ENCODE measurements at regions not wholly inside any gene's neighbourhood (a gene's known extent, or its start where the extent isn't known, plus 50 kb on each side); places are given as distances from the start of the nearest gene placed in this dataset.
A peak's percentile ranks its signal among the peaks of the same experiment; 100 is the strongest.

DNA sequence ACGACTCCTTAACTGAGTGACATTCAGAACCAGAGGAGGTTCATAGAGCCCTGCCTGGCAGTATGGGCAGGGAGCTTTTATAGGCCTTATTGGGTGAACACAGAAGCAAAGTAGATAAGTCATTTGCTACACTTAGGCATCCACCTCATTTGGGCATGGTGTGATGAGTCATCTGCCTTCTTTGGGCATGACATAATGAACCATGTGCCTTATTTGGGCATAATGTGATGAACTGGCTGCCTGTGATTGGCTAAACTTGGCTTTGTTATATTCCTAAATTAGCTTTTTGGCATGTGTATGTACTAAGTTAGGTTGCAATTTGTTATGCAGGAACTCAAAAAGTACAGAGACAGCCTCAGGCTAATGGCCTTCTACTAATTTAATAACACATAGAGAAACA is 2210.2 kb upstream of the PCDH20 start:
- H3K4me3 Mint-ChIP-seq = no peak overlapping the region
- H3K4me1 Mint-ChIP-seq = no peaks in the 10 kb centered on the region
- no peak overlapping the region for H3K27ac Mint-ChIP-seq
- H3K36me3 Mint-ChIP-seq = no peaks in the 10 kb centered on the region
- CTCF ChIA-PET = no interaction called here
- TF ChIP-seq ZNF671 (CRISPR knock-in tag; IDR thresholded peaks at IDR 0.05) = no peak
- no peak for TF ChIP-seq RELA (CRISPR knock-in tag; IDR thresholded peaks at IDR 0.05; ENCODE audit: borderline replicate concordance)
- TF ChIP-seq SMAD3 (CRISPR knock-in tag; IDR thresholded peaks at IDR 0.05; ENCODE audit: borderline replicate concordance) = no peak
- TF ChIP-seq ATF1 (CRISPR knock-in tag; IDR thresholded peaks at IDR 0.05) = no peak
- TF ChIP-seq CREB1 (CRISPR knock-in tag; IDR thresholded peaks at IDR 0.05) = no peak
- no peak for TF ChIP-seq TCF7 (CRISPR knock-in tag; IDR thresholded peaks at IDR 0.05; ENCODE audit: low read depth)
- TF ChIP-seq, protein P1, sequence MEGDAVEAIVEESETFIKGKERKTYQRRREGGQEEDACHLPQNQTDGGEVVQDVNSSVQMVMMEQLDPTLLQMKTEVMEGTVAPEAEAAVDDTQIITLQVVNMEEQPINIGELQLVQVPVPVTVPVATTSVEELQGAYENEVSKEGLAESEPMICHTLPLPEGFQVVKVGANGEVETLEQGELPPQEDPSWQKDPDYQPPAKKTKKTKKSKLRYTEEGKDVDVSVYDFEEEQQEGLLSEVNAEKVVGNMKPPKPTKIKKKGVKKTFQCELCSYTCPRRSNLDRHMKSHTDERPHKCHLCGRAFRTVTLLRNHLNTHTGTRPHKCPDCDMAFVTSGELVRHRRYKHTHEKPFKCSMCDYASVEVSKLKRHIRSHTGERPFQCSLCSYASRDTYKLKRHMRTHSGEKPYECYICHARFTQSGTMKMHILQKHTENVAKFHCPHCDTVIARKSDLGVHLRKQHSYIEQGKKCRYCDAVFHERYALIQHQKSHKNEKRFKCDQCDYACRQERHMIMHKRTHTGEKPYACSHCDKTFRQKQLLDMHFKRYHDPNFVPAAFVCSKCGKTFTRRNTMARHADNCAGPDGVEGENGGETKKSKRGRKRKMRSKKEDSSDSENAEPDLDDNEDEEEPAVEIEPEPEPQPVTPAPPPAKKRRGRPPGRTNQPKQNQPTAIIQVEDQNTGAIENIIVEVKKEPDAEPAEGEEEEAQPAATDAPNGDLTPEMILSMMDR (IDR thresholded peaks at IDR 0.05) = no peak
- no peak for TF ChIP-seq JAZF1 (CRISPR knock-in tag; IDR thresholded peaks at IDR 0.05)
- TF ChIP-seq, protein P2, sequence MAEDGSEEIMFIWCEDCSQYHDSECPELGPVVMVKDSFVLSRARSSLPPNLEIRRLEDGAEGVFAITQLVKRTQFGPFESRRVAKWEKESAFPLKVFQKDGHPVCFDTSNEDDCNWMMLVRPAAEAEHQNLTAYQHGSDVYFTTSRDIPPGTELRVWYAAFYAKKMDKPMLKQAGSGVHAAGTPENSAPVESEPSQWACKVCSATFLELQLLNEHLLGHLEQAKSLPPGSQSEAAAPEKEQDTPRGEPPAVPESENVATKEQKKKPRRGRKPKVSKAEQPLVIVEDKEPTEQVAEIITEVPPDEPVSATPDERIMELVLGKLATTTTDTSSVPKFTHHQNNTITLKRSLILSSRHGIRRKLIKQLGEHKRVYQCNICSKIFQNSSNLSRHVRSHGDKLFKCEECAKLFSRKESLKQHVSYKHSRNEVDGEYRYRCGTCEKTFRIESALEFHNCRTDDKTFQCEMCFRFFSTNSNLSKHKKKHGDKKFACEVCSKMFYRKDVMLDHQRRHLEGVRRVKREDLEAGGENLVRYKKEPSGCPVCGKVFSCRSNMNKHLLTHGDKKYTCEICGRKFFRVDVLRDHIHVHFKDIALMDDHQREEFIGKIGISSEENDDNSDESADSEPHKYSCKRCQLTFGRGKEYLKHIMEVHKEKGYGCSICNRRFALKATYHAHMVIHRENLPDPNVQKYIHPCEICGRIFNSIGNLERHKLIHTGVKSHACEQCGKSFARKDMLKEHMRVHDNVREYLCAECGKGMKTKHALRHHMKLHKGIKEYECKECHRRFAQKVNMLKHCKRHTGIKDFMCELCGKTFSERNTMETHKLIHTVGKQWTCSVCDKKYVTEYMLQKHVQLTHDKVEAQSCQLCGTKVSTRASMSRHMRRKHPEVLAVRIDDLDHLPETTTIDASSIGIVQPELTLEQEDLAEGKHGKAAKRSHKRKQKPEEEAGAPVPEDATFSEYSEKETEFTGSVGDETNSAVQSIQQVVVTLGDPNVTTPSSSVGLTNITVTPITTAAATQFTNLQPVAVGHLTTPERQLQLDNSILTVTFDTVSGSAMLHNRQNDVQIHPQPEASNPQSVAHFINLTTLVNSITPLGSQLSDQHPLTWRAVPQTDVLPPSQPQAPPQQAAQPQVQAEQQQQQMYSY (CRISPR knock-in tag; IDR thresholded peaks at IDR 0.05) = no peak
- no peak for TF ChIP-seq HMGA2 (CRISPR knock-in tag; IDR thresholded peaks at IDR 0.05)
- TF ChIP-seq, protein P3, sequence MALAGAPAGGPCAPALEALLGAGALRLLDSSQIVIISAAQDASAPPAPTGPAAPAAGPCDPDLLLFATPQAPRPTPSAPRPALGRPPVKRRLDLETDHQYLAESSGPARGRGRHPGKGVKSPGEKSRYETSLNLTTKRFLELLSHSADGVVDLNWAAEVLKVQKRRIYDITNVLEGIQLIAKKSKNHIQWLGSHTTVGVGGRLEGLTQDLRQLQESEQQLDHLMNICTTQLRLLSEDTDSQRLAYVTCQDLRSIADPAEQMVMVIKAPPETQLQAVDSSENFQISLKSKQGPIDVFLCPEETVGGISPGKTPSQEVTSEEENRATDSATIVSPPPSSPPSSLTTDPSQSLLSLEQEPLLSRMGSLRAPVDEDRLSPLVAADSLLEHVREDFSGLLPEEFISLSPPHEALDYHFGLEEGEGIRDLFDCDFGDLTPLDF (CRISPR knock-in tag; IDR thresholded peaks at IDR 0.05) = no peak
- TF ChIP-seq, protein P4, sequence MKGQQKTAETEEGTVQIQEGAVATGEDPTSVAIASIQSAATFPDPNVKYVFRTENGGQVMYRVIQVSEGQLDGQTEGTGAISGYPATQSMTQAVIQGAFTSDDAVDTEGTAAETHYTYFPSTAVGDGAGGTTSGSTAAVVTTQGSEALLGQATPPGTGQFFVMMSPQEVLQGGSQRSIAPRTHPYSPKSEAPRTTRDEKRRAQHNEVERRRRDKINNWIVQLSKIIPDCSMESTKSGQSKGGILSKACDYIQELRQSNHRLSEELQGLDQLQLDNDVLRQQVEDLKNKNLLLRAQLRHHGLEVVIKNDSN (CRISPR knock-in tag; IDR thresholded peaks at IDR 0.05) = no peak
- DNase-seq (ENCODE audit: low spot score) (no peak), ATAC-seq (peak; percentile 41; the same call in 1 of the 2 replicates)
- POLR2A ChIA-PET = no interaction called here
- no peaks in the 10 kb centered on the region for H3K27me3 Mint-ChIP-seq (ENCODE audit: low read depth)
- no peaks in the 10 kb centered on the region for H3K9me3 Mint-ChIP-seq

DNA sequence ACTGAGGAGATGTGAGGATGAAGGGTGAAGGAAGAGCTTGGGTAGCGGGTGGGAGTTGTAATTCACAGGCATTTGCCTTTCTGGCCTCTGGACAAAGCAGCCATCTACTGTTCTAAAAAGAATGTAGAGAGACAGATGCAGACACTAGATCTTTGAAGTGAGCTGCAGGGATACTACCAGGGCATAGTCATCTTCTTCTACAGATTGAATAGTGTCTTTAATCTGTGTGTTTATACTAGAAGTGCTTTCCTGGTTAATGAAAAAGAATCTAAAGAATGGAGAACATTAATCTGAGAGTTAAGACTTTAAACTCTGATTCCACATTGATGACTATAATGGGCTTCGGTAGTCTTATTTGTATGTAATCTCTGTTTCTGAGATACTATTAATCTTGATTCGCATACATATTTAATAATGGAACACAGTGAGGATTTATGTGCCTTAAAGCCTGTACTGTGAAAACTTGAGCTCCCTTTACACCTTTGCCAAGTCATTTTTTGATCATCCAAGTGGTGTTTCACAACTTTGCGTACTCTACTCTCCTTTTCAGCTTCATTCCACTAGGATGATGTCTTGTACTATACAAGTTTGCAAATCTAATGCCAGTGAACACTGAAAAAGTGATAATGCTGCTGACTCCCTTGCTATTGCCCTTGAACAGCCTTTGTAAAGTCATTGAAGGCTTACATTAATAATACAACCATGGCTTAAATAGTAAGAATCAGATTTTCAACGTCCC is 2199.4 kb upstream of the PCDH20 start:
- ATAC-seq = no peak
- Mint-ChIP-seq H3K27me3 (ENCODE audit: low read depth) (no peaks in the 10 kb centered on the region), H3K4me1 (no peaks in the 10 kb centered on the region), H3K4me3 (no peak overlapping the region), H3K9me3 (no peaks in the 10 kb centered on the region), H3K27ac (no peak overlapping the region), H3K36me3 (no peaks in the 10 kb centered on the region)
- ChIA-PET POLR2A (no interaction called here), CTCF (no interaction called here)
- no peak for DNase-seq (ENCODE audit: low spot score)
- TF ChIP-seq ZNF138 (CRISPR knock-in tag; conservative IDR thresholded peaks at IDR 0.05) (no peak), AR (CRISPR knock-in tag; IDR thresholded peaks at IDR 0.05) (no peak), RORB (CRISPR knock-in tag; IDR thresholded peaks at IDR 0.05) (no peak), ZNF219 (CRISPR knock-in tag; IDR thresholded peaks at IDR 0.05; ENCODE audit: borderline replicate concordance) (no peak)
- TF ChIP-seq, protein P5, sequence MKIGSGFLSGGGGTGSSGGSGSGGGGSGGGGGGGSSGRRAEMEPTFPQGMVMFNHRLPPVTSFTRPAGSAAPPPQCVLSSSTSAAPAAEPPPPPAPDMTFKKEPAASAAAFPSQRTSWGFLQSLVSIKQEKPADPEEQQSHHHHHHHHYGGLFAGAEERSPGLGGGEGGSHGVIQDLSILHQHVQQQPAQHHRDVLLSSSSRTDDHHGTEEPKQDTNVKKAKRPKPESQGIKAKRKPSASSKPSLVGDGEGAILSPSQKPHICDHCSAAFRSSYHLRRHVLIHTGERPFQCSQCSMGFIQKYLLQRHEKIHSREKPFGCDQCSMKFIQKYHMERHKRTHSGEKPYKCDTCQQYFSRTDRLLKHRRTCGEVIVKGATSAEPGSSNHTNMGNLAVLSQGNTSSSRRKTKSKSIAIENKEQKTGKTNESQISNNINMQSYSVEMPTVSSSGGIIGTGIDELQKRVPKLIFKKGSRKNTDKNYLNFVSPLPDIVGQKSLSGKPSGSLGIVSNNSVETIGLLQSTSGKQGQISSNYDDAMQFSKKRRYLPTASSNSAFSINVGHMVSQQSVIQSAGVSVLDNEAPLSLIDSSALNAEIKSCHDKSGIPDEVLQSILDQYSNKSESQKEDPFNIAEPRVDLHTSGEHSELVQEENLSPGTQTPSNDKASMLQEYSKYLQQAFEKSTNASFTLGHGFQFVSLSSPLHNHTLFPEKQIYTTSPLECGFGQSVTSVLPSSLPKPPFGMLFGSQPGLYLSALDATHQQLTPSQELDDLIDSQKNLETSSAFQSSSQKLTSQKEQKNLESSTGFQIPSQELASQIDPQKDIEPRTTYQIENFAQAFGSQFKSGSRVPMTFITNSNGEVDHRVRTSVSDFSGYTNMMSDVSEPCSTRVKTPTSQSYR (CRISPR knock-in tag; IDR thresholded peaks at IDR 0.05) = no peak
- TF ChIP-seq, protein P6, sequence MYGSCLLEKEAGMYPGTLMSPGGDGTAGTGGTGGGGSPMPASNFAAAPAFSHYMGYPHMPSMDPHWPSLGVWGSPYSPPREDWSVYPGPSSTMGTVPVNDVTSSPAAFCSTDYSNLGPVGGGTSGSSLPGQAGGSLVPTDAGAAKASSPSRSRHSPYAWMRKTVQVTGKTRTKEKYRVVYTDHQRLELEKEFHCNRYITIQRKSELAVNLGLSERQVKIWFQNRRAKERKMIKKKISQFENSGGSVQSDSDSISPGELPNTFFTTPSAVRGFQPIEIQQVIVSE (CRISPR knock-in tag; IDR thresholded peaks at IDR 0.05; ENCODE audit: borderline replicate concordance) = no peak
